Vagina (tissue), 2 donors: ENCODE measurements at regions not wholly inside any gene's neighbourhood (a gene's known extent, or its start where the extent isn't known, plus 50 kb on each side); places are given as distances from the start of the nearest gene placed in this dataset.

ENCODE experiments used
- CTCF ChIP-seq, 3 experiments: fragments of 450-650 bp in 2 of 3; fragments of 200-600 bp in 1 of 3; sonication (generic) in 1 of 3; IDR thresholded peaks; one replicate each; pipeline ENCODE4 v1.5.1; 2017 to 2019; ENCODE audit warnings: antibody characterized with exemption in 3 of 3, mild to moderate bottlenecking in 2 of 3, moderate library complexity in 2 of 3
- POLR2A ChIP-seq, 2 donors: fragments of 450-650 bp; IDR thresholded peaks; one replicate each; pipeline ENCODE4 v1.6.1; 2017; ENCODE audit warnings: antibody characterized with exemption in 2 of 2, mild to moderate bottlenecking in 2 of 2, moderate library complexity in 2 of 2

DNA sequence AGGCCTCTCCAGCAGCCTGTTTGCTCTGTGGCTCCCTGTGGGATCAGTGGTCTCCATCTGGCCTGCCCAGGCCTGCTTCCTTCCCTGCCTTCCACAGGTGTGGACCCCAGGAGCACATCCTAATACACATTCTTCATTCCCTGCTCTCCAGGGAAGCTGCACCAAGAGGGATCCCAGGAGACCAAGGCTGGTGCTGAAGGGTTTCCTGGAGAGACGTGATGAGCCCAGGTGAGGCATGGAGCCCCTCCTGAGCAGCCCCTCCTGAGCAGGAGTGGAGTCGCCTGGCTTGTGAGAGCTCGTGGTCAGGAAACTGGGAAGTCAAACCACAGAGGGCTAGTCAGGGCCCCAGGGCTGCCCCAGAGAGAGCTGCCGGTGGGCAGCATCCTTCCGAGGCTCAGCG is 561.4 kb downstream of the MATN1 start:
- TF ChIP-seq POLR2A (IDR thresholded peaks at IDR 0.05): no peak
- TF ChIP-seq CTCF (IDR thresholded peaks at IDR 0.05): no peak
